HFF-Myc (cell line): ENCODE measurements at regions not wholly inside any gene's neighbourhood (a gene's known extent, or its start where the extent isn't known, plus 50 kb on each side); places are given as distances from the start of the nearest gene placed in this dataset.

ENCODE experiments used
- DNase-seq: peaks from one replicate; pipeline ENCODE4 v3.0.0-alpha.2; 2011; ENCODE audit warnings: low read depth; ENCODE audit errors: extremely low read depth
- H3K4me3 ChIP-seq: replicated peaks from 2 replicates; pipeline ENCODE4 v1.5.1; 2011; ENCODE audit warnings: low read depth, mild to moderate bottlenecking, control low read depth, low read length
- TF ChIP-seq, protein P1 (sequence below): IDR thresholded peaks from 2 replicates; pipeline ENCODE4 v1.5.1; 2012; ENCODE audit warnings: mild to moderate bottlenecking, low read depth, low read length, control low read depth; ENCODE audit errors: missing control alignments

DNA sequence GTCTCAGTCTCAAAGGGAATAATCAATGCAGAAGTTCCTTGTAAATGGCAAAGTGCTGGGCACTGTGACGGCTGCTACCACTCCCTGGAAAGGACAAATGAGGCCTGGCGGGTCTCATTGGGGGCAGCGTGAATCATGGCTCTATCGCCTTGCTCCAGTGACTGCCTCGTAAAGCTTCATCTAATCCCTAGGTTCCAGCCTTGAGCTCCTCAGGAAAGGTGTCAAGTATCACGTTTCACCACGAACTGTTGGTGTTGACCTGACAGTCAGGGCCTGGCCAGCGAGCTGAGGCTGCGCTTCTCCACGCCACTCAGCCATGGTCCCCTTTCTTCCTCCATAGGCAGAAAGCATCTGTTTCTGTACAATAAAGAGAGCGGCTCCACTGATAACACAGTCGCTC is 126.7 kb upstream of the ZNF32 start:
- TF ChIP-seq, protein P1, sequence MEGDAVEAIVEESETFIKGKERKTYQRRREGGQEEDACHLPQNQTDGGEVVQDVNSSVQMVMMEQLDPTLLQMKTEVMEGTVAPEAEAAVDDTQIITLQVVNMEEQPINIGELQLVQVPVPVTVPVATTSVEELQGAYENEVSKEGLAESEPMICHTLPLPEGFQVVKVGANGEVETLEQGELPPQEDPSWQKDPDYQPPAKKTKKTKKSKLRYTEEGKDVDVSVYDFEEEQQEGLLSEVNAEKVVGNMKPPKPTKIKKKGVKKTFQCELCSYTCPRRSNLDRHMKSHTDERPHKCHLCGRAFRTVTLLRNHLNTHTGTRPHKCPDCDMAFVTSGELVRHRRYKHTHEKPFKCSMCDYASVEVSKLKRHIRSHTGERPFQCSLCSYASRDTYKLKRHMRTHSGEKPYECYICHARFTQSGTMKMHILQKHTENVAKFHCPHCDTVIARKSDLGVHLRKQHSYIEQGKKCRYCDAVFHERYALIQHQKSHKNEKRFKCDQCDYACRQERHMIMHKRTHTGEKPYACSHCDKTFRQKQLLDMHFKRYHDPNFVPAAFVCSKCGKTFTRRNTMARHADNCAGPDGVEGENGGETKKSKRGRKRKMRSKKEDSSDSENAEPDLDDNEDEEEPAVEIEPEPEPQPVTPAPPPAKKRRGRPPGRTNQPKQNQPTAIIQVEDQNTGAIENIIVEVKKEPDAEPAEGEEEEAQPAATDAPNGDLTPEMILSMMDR = no peak
- no peak overlapping the region for H3K4me3 ChIP-seq
- no peak for DNase-seq

DNA sequence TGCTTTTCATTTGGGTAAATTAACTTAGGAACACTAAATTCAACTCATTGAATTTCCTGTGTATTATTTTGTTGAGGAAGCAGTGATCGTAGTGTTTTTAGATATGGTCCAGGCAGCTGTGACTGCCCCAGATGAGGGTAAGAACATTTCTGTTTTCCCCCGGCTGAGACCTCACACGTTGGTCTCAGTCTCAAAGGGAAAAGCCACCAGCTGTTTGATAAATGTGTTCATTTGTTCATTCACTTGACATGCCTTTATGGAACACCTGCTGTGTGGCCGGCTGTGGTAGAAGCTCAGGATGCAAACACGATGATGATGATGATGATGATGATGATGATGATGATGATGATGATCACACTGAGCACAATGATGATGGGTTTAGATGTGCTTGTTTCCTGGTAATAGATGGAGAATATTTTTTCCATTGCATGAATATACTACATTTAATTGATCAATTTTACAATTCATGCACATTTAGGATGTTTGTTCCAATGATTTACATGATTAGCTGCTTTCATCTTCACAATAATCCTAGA is 125.6 kb upstream of the ZNF32 start:
- TF ChIP-seq, protein P1 = no peak
- no peak overlapping the region for H3K4me3 ChIP-seq
- no peak for DNase-seq

DNA sequence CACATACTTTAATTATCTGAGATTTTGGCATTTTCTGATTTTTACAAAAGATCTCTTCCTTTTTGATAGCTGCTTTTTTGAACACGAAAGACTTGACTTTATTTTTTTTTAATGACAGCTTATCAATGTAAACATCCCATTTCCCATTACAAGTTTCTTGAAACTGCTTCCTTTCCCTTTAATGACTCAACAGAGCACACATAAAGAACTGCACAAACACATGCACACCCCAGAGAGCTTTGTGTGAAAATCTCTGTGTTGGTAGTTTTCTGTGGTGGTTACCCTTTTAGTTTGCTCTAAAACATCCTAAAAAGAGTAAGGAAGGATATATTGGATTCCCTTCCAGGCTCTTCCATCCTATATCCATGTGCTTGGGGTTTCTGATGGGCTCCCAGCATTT is 125.1 kb upstream of the ZNF32 start:
- H3K4me3 ChIP-seq = no peak overlapping the region
- no peak for DNase-seq
- TF ChIP-seq, protein P1 = no peak

DNA sequence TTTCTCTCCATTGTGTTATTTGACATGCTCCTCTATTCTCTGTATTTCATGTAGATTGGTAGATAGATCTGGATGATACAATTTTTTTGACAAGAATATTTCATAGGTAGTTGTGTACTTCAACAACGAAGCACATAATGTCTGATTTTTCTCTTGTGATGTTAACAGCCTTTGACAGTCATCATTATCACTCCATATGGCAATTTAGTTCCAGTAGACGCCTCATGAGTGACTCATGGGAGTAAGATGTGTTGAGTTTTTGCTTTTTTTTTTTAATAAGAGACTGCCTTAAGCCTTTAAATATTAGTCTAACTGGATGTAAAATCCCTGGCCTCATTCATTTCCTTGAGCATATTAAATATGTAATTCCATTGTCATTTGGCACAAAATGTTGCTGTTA is 123.5 kb upstream of the ZNF32 start:
- TF ChIP-seq, protein P1 = no peak
- no peak overlapping the region for H3K4me3 ChIP-seq
- DNase-seq = no peak

DNA sequence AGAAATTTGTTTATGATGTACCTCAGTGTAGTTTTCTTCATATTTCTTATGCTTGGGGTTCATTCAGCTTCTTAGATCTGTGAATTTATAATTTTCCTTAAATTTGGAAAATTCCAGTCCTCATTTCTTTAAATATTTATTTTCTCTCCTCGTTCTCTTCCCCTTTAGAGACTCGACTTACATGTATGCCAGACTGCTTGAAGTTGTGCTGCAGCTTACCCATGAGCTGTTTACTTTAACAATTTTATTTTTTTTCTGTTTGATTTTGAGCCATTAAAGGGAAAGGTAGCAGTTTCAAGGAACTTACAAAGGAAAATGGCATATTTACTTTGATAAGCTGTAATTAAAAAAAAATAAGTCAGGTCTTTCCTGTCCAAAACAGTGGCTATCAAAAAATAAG is 123.0 kb upstream of the ZNF32 start:
- TF ChIP-seq, protein P1 = no peak
- H3K4me3 ChIP-seq = no peak overlapping the region
- DNase-seq = no peak

DNA sequence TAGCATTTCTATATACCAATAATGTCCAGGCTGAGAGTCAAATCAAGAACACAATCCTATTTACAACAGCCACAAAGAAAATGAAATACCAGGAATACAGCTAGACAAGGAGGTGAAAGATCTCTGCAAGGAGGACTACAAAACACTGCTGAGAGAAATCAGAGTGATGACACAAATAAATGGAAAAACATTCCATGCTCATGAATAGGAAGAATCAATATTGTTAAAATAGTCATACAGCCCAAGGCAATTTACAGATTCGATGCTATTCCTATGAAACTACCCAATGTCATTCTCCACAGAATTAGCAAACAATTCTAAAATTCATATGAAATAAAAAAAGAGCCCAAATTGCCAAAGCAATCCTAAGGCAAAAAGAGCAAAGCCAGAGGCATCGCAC is 116.8 kb upstream of the ZNF32 start:
- no peak for DNase-seq
- no peak overlapping the region for H3K4me3 ChIP-seq
- TF ChIP-seq, protein P1 = no peak

DNA sequence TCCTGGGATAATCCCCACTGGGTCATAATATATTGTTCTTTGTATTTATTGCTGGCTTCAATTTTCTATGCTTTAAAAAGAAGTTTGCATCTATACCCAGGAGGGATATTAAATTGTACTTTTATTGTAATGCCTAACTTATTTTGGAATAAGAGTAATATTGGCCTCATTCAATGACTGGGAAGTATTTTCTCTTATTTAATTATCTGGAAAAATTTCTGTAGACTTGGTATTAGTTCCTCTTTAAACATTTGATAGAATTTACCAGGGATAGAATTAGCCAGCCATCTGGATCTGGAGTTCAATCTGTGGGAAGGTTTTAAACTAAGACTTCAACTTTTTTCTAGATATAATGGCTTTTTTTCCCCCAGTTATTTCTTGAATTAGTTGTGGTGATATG is 115.2 kb upstream of the ZNF32 start:
- TF ChIP-seq, protein P1 = no peak
- no peak overlapping the region for H3K4me3 ChIP-seq
- DNase-seq = no peak
